HG03378 (cell line): ENCODE measurements at regions not wholly inside any gene's neighbourhood (a gene's known extent, or its start where the extent isn't known, plus 50 kb on each side); places are given as distances from the start of the nearest gene placed in this dataset.

Experiments
- ATAC-seq: cut with Tn5 transposase; IDR thresholded peaks from one replicate; pipeline ENCODE4 v1.9.1; 2021; ENCODE audit warnings: mild to moderate bottlenecking, moderate library complexity; ENCODE audit not compliant: unreplicated experiment

DNA sequence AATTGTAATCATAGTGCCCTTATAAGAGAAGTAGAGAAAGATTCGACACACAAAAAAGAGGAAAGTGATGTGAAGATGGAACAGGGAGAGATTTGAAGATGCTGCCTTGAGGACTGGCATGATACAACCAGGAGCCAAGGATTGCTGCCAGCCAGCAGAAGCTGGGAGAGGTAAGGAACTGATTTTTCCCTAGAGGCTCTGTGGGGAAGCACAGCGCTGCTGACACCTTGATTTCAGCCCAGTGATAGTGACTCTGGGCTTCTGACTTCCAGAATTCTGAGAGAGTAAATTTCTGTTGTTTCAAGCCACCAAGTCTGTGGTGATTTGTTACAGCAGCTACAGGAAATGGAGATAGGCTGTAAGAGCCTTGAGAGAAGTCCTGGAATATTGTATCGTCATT lies 98.2 kb downstream of the RAB11FIP2 start:
- ATAC-seq, result no peak

DNA sequence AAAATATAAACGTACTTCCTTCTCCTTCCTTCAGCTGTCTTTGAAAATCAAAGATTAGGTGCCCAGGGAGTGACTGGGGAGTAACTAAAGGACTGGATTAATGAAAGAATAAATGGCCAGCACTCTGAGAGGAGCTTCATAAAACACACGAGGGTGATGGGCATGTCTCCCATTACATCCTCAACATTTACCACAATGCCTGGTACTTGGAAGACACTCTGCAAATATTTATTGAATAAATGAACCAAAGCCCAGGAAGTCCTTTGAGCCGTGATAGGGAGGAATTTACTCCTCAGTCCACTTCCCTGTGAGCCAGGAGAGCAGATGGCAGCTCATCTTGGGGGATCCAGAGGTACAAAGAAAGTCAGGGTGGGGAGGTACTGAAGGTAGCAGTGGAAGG lies 96.3 kb downstream of the RAB11FIP2 start:
- ATAC-seq, result no peak
